HEK293 (cell line): ENCODE measurements at regions not wholly inside any gene's neighbourhood (a gene's known extent, or its start where the extent isn't known, plus 50 kb on each side); places are given as distances from the start of the nearest gene placed in this dataset.

Experiments
- EGR2 ChIP-seq: fragments of 450-650 bp; formaldehyde crosslinking; IDR thresholded peaks from 2 replicates; pipeline ENCODE4 v1.5.1; 2016; ENCODE audit warnings: low read depth, missing biosample characterization, missing genetic modification characterization
- FEZF1 ChIP-seq: fragments of 450-650 bp; formaldehyde crosslinking; IDR thresholded peaks from 2 replicates; pipeline ENCODE4 v1.5.1; 2016; ENCODE audit warnings: missing biosample characterization, missing genetic modification characterization
- GLIS2 ChIP-seq: fragments of 450-650 bp; formaldehyde crosslinking; IDR thresholded peaks from 2 replicates; pipeline ENCODE4 v1.5.1; 2016; ENCODE audit warnings: missing biosample characterization, missing genetic modification characterization
- KLF1 ChIP-seq: fragments of 450-650 bp; formaldehyde crosslinking; IDR thresholded peaks from 2 replicates; pipeline ENCODE4 v1.5.1; 2016; ENCODE audit warnings: missing biosample characterization, missing genetic modification characterization
- KLF8 ChIP-seq: fragments of 450-650 bp; formaldehyde crosslinking; IDR thresholded peaks from 2 replicates; pipeline ENCODE4 v1.5.1; 2016; ENCODE audit warnings: missing biosample characterization, missing genetic modification characterization
- KLF9 ChIP-seq: fragments of 450-650 bp; formaldehyde crosslinking; IDR thresholded peaks from 2 replicates; pipeline ENCODE4 v1.5.1; 2016; ENCODE audit warnings: missing biosample characterization, missing genetic modification characterization, low read depth
- REPIN1 ChIP-seq: fragments of 450-650 bp; formaldehyde crosslinking; IDR thresholded peaks from 2 replicates; pipeline ENCODE4 v1.5.1; 2017; ENCODE audit warnings: missing biosample characterization, missing genetic modification characterization, low read depth
- SCRT2 ChIP-seq: fragments of 450-650 bp; formaldehyde crosslinking; IDR thresholded peaks from 2 replicates; pipeline ENCODE4 v1.5.1; 2016; ENCODE audit warnings: missing biosample characterization, missing genetic modification characterization
- WT1 ChIP-seq: fragments of 450-650 bp; formaldehyde crosslinking; IDR thresholded peaks from 2 replicates; pipeline ENCODE4 v1.5.1; 2016; ENCODE audit warnings: missing biosample characterization, missing genetic modification characterization
- ZBTB48 ChIP-seq: fragments of 450-650 bp; formaldehyde crosslinking; IDR thresholded peaks from 2 replicates; pipeline ENCODE4 v1.5.1; 2016; ENCODE audit warnings: missing biosample characterization, missing genetic modification characterization
- ZBTB7A ChIP-seq: fragments of 450-650 bp; formaldehyde crosslinking; IDR thresholded peaks from 2 replicates; pipeline ENCODE4 v1.5.1; 2016; ENCODE audit warnings: low read depth, missing biosample characterization, missing genetic modification characterization
- ZFP69B ChIP-seq: fragments of 450-650 bp; formaldehyde crosslinking; IDR thresholded peaks from 2 replicates; pipeline ENCODE4 v1.5.1; 2016; ENCODE audit warnings: missing biosample characterization, missing genetic modification characterization
- ZIC2 ChIP-seq: fragments of 450-650 bp; formaldehyde crosslinking; IDR thresholded peaks from 2 replicates; pipeline ENCODE4 v1.5.1; 2016; ENCODE audit warnings: missing biosample characterization, missing genetic modification characterization
- ZNF157 ChIP-seq: fragments of 450-650 bp; formaldehyde crosslinking; IDR thresholded peaks from 2 replicates; pipeline ENCODE4 v1.5.1; 2016; ENCODE audit warnings: missing biosample characterization, missing genetic modification characterization
- ZNF274 ChIP-seq, 2 experiments: fragments of 200-500 bp in 1 of 2; fragments of 450-650 bp in 1 of 2; sonication (Bioruptor generic) in 1 of 2; formaldehyde crosslinking in 1 of 2; IDR thresholded peaks; 2 replicates each; pipeline versions ENCODE4 v1.5.1 to v1.6.1; 2014 to 2016; ENCODE audit warnings: borderline replicate concordance in 1 of 2, inconsistent platforms in 1 of 2, low read length in 1 of 2, missing biosample characterization in 1 of 2, missing genetic modification characterization in 1 of 2
- ZNF394 ChIP-seq: fragments of 450-650 bp; formaldehyde crosslinking; IDR thresholded peaks from 2 replicates; pipeline ENCODE4 v1.5.1; 2016; ENCODE audit warnings: missing biosample characterization, missing genetic modification characterization, mild to moderate bottlenecking, moderate library complexity, borderline replicate concordance
- ZNF416 ChIP-seq: fragments of 450-650 bp; formaldehyde crosslinking; IDR thresholded peaks from 2 replicates; pipeline ENCODE4 v1.5.1; 2016; ENCODE audit warnings: missing biosample characterization, missing genetic modification characterization
- ZNF501 ChIP-seq: fragments of 450-650 bp; formaldehyde crosslinking; IDR thresholded peaks from 2 replicates; pipeline ENCODE4 v1.5.1; 2016; ENCODE audit warnings: missing biosample characterization, missing genetic modification characterization
- ZNF555 ChIP-seq: fragments of 450-650 bp; formaldehyde crosslinking; conservative IDR thresholded peaks from 2 replicates; pipeline ENCODE4 v1.5.1; 2017; ENCODE audit warnings: missing biosample characterization, mild to moderate bottlenecking, missing genetic modification characterization, inconsistent platforms
- ZNF76 ChIP-seq: fragments of 450-650 bp; formaldehyde crosslinking; IDR thresholded peaks from 2 replicates; pipeline ENCODE4; 2016; ENCODE audit warnings: low read depth, missing biosample characterization, missing genetic modification characterization, borderline replicate concordance
- ZNF785 ChIP-seq: fragments of 450-650 bp; formaldehyde crosslinking; IDR thresholded peaks from 2 replicates; pipeline ENCODE4 v1.5.1; 2016; ENCODE audit warnings: missing biosample characterization, missing genetic modification characterization
- ZNF791 ChIP-seq: fragments of 450-650 bp; formaldehyde crosslinking; IDR thresholded peaks from 2 replicates; pipeline ENCODE4 v1.5.1; 2016; ENCODE audit warnings: missing biosample characterization, missing genetic modification characterization
- TF ChIP-seq, protein P1 (sequence below): fragments of 450-650 bp; formaldehyde crosslinking; IDR thresholded peaks from 2 replicates; pipeline ENCODE4 v1.5.1; 2017; ENCODE audit warnings: missing biosample characterization, missing genetic modification characterization
- TF ChIP-seq, protein P2 (sequence below): fragments of 450-650 bp; formaldehyde crosslinking; IDR thresholded peaks from 2 replicates; pipeline ENCODE4 v1.5.1; 2017; ENCODE audit warnings: missing biosample characterization, missing genetic modification characterization
- TF ChIP-seq, protein P3 (sequence below): fragments of 450-650 bp; formaldehyde crosslinking; IDR thresholded peaks from 2 replicates; pipeline ENCODE4 v1.5.1; 2016; ENCODE audit warnings: missing biosample characterization, missing genetic modification characterization
- TF ChIP-seq, protein P4 (sequence below): fragments of 450-650 bp; formaldehyde crosslinking; IDR thresholded peaks from 2 replicates; pipeline ENCODE4 v1.5.1; 2016; ENCODE audit warnings: missing biosample characterization, missing genetic modification characterization
- TF ChIP-seq, protein P5 (sequence below): fragments of 450-650 bp; formaldehyde crosslinking; IDR thresholded peaks from 2 replicates; pipeline ENCODE4; 2016; ENCODE audit warnings: missing biosample characterization, missing genetic modification characterization
- TF ChIP-seq, protein P6 (sequence below): fragments of 450-650 bp; formaldehyde crosslinking; IDR thresholded peaks from 2 replicates; pipeline ENCODE4 v1.5.1; 2016; ENCODE audit warnings: missing biosample characterization, missing genetic modification characterization, borderline replicate concordance

DNA sequence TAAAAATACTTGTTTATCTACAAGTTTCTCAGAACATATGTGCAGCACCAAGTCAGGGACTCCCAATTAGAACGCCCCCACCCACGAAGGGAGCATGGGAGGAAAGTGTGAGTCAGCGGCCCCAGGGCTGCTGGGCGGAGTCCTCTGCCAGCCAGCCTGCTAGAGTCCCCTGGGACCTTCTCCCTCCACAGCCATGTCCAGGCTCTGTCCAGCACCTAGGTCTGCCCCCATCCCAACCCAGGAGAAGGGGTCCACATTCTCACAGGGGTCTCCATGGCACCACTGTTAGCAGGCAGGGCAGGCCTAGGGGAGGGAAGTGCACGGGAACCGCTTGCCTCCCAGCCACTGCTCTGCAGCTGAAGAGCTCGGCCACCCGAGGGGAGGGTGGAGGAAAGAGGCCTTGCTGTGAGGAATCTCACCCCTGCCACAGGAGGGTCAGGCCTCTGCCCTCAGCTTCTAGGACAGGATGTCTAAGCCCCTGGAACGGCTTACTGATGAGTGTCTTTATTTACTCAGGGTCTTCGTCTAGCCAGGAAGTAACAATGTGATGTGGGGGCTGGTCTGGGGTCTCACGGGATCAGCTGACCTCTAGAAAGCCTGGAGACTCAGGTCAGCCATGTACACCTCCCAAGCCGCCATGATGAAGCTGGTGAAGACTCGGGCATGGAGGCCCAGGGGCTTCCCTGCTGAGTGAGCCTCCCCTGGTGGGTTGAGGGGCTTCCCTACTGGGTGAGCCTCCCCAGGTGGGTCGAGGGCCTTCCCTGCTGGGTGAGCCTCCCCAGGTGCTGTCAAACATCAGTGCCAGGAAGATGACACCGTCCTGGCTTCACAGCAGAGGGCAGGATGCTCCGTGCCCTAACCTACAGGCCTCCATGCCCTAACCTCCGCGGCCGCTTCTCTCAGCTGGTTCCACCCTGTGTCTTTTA, 190.3 kb downstream of the RBFOX3 start (continued):
- TF ChIP-seq GLIS2 (tag by site-specific recombination), result peak; percentile 62; the same call in 1 of the 2 replicates
- TF ChIP-seq, protein P1, sequence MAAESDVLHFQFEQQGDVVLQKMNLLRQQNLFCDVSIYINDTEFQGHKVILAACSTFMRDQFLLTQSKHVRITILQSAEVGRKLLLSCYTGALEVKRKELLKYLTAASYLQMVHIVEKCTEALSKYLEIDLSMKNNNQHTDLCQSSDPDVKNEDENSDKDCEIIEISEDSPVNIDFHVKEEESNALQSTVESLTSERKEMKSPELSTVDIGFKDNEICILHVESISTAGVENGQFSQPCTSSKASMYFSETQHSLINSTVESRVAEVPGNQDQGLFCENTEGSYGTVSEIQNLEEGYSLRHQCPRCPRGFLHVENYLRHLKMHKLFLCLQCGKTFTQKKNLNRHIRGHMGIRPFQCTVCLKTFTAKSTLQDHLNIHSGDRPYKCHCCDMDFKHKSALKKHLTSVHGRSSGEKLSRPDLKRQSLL (tag by site-specific recombination), result no peak
- TF ChIP-seq SCRT2, result 0 out of 2 replicates have a peak, but pooled peaks have one; percentile 4
- no peak for TF ChIP-seq REPIN1 (tag by site-specific recombination)
- no peak for TF ChIP-seq FEZF1
- no peak for TF ChIP-seq ZBTB7A
- TF ChIP-seq WT1 (tag by site-specific recombination), result peak; percentile 50; the same call in 1 of the 2 replicates
- TF ChIP-seq ZBTB48 (tag by site-specific recombination), result peak; percentile 57; the same call in 1 of the 2 replicates
- TF ChIP-seq, protein P2, sequence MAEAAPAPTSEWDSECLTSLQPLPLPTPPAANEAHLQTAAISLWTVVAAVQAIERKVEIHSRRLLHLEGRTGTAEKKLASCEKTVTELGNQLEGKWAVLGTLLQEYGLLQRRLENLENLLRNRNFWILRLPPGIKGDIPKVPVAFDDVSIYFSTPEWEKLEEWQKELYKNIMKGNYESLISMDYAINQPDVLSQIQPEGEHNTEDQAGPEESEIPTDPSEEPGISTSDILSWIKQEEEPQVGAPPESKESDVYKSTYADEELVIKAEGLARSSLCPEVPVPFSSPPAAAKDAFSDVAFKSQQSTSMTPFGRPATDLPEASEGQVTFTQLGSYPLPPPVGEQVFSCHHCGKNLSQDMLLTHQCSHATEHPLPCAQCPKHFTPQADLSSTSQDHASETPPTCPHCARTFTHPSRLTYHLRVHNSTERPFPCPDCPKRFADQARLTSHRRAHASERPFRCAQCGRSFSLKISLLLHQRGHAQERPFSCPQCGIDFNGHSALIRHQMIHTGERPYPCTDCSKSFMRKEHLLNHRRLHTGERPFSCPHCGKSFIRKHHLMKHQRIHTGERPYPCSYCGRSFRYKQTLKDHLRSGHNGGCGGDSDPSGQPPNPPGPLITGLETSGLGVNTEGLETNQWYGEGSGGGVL, result no peak
- no peak for TF ChIP-seq ZNF555 (tag by site-specific recombination)
- TF ChIP-seq KLF8 (tag by site-specific recombination), result 0 out of 2 replicates have a peak, but pooled peaks have one; percentile 48
- TF ChIP-seq, protein P3, sequence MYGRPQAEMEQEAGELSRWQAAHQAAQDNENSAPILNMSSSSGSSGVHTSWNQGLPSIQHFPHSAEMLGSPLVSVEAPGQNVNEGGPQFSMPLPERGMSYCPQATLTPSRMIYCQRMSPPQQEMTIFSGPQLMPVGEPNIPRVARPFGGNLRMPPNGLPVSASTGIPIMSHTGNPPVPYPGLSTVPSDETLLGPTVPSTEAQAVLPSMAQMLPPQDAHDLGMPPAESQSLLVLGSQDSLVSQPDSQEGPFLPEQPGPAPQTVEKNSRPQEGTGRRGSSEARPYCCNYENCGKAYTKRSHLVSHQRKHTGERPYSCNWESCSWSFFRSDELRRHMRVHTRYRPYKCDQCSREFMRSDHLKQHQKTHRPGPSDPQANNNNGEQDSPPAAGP (tag by site-specific recombination), result peak; percentile 87
- no peak for TF ChIP-seq ZNF501 (tag by site-specific recombination)
- TF ChIP-seq ZNF157 (tag by site-specific recombination), result no peak
- no peak for TF ChIP-seq ZNF791
- TF ChIP-seq EGR2 (tag by site-specific recombination), result peak; percentile 79
- TF ChIP-seq ZNF785 (tag by site-specific recombination), result no peak
- 0 out of 2 replicates have a peak, but pooled peaks have one; percentile 49 for TF ChIP-seq ZNF76 (tag by site-specific recombination)
- no peak for TF ChIP-seq ZFP69B (tag by site-specific recombination)
- TF ChIP-seq, protein P4, sequence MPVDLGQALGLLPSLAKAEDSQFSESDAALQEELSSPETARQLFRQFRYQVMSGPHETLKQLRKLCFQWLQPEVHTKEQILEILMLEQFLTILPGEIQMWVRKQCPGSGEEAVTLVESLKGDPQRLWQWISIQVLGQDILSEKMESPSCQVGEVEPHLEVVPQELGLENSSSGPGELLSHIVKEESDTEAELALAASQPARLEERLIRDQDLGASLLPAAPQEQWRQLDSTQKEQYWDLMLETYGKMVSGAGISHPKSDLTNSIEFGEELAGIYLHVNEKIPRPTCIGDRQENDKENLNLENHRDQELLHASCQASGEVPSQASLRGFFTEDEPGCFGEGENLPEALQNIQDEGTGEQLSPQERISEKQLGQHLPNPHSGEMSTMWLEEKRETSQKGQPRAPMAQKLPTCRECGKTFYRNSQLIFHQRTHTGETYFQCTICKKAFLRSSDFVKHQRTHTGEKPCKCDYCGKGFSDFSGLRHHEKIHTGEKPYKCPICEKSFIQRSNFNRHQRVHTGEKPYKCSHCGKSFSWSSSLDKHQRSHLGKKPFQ (tag by site-specific recombination), result no peak
- TF ChIP-seq, protein P5, sequence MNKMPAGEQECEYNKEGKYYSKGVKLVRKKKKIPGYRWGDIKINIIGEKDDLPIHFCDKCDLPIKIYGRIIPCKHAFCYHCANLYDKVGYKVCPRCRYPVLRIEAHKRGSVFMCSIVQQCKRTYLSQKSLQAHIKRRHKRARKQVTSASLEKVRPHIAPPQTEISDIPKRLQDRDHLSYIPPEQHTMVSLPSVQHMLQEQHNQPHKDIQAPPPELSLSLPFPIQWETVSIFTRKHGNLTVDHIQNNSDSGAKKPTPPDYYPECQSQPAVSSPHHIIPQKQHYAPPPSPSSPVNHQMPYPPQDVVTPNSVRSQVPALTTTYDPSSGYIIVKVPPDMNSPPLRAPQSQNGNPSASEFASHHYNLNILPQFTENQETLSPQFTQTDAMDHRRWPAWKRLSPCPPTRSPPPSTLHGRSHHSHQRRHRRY, result no peak
- TF ChIP-seq KLF1 (tag by site-specific recombination), result peak; percentile 84
- TF ChIP-seq, protein P6, sequence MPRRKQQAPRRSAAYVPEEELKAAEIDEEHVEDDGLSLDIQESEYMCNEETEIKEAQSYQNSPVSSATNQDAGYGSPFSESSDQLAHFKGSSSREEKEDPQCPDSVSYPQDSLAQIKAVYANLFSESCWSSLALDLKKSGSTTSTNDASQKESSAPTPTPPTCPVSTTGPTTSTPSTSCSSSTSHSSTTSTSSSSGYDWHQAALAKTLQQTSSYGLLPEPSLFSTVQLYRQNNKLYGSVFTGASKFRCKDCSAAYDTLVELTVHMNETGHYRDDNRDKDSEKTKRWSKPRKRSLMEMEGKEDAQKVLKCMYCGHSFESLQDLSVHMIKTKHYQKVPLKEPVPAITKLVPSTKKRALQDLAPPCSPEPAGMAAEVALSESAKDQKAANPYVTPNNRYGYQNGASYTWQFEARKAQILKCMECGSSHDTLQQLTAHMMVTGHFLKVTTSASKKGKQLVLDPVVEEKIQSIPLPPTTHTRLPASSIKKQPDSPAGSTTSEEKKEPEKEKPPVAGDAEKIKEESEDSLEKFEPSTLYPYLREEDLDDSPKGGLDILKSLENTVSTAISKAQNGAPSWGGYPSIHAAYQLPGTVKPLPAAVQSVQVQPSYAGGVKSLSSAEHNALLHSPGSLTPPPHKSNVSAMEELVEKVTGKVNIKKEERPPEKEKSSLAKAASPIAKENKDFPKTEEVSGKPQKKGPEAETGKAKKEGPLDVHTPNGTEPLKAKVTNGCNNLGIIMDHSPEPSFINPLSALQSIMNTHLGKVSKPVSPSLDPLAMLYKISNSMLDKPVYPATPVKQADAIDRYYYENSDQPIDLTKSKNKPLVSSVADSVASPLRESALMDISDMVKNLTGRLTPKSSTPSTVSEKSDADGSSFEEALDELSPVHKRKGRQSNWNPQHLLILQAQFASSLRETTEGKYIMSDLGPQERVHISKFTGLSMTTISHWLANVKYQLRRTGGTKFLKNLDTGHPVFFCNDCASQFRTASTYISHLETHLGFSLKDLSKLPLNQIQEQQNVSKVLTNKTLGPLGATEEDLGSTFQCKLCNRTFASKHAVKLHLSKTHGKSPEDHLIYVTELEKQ (tag by site-specific recombination), result no peak
- no peak for TF ChIP-seq ZNF274 (IDR thresholded peaks at IDR 0.05; ENCODE audit: low read length)
- no peak for TF ChIP-seq ZNF274 (tag by site-specific recombination; IDR thresholded peaks at IDR 0.05; ENCODE audit: borderline replicate concordance)
- TF ChIP-seq ZNF416, result no peak
- TF ChIP-seq ZIC2 (tag by site-specific recombination), result peak; percentile 97
- TF ChIP-seq ZNF394 (tag by site-specific recombination), result no peak
- TF ChIP-seq KLF9, result no peak
